GM12878 (cell line): ENCODE measurements at regions not wholly inside any gene's neighbourhood (a gene's known extent, or its start where the extent isn't known, plus 50 kb on each side); places are given as distances from the start of the nearest gene placed in this dataset.

Experiments
- ATAC-seq: fragments of 200-7000 bp; cut with Tn5 transposase; 3 replicates; pipeline ENCODE4 v1.9.1; 2020; ENCODE audit warnings: mild to moderate bottlenecking, moderate library complexity
- BruUV-seq: library from RNA; stranded (reverse); fragments of 400-500 nt; replicated peaks from 2 replicates; lab custom pipeline; 2021; lab: Mats Ljungman, UMichigan
- CTCF ChIA-PET: fragments of 300-600 bp; sonication (Branson Sonifier 250); formaldehyde crosslinking; extraction: SDS; loops from one replicate; lab custom pipeline; 2021; ENCODE audit warnings: inconsistent platforms; lab: Yijun Ruan, JAX
- POLR2A ChIA-PET: fragments of 350-600 bp; formaldehyde crosslinking; extraction: SDS; loops from one replicate; lab custom pipeline; 2021; ENCODE audit warnings: inconsistent platforms; lab: Charles Lee
- RAD21 ChIA-PET: fragments of 300-600 bp; sonication (Branson Sonifier 250); formaldehyde crosslinking; loops from one replicate; lab custom pipeline; 2023; ENCODE audit warnings: antibody characterized with exemption; ENCODE audit not compliant: unreplicated experiment; lab: Charles Lee
- SMC1A ChIA-PET: fragments of 300-600 bp; sonication (Branson Sonifier 250); formaldehyde crosslinking; loops from one replicate; lab custom pipeline; 2023; ENCODE audit not compliant: unreplicated experiment, uncharacterized antibody; lab: Charles Lee
- DNase-seq: peaks from one replicate; pipeline ENCODE4 v3.0.0-alpha.2; 2011; ENCODE audit warnings: low read depth, low spot score
- FAIRE-seq: peaks from 3 replicates; lab custom pipeline; 2011; peaks lifted over from hg19 to GRCh38; lab: Jason Lieb, UNC
- H2AFZ ChIP-seq: 2 replicates; pipeline ENCODE4 v1.6.0; 2011; ENCODE audit warnings: low read depth, low read length, control low read depth; ENCODE audit not compliant: control insufficient read depth
- H3K27ac ChIP-seq: 2 replicates; pipeline ENCODE4 v1.5.1; 2011; ENCODE audit warnings: control low read depth; ENCODE audit not compliant: control insufficient read depth, insufficient read depth
- H3K27me3 ChIP-seq, 2 experiments: replicated peaks in 1 of 2; 2 replicates each; pipeline versions ENCODE4 v1.6.0 to v1.6.1; 2011; ENCODE audit warnings: low read length in 1 of 2; ENCODE audit not compliant: control insufficient read depth in 2 of 2, insufficient read depth in 2 of 2
- H3K36me3 ChIP-seq, 2 experiments: 2 replicates each; pipeline ENCODE4 v1.5.1; 2011; ENCODE audit warnings: low read length in 1 of 2; ENCODE audit not compliant: control insufficient read depth in 2 of 2, insufficient read depth in 2 of 2
- H3K4me1 ChIP-seq: 2 replicates; pipeline ENCODE4 v1.6.1; 2011; ENCODE audit warnings: mild to moderate bottlenecking, low read length, moderate library complexity, mixed read lengths; ENCODE audit not compliant: control insufficient read depth, insufficient read depth
- H3K4me2 ChIP-seq: 2 replicates; pipeline ENCODE4 v1.6.0; 2011; ENCODE audit warnings: control low read depth; ENCODE audit not compliant: control insufficient read depth, insufficient read depth
- H3K4me3 ChIP-seq: fragments of 200-600 bp; sonication (generic); 2 replicates; pipeline ENCODE4 v1.5.1; 2016
- H3K79me2 ChIP-seq: 2 replicates; pipeline ENCODE4 v1.6.0; 2011; ENCODE audit warnings: low read length; ENCODE audit not compliant: control insufficient read depth, insufficient read depth
- H3K9ac ChIP-seq: 2 replicates; pipeline ENCODE4 v1.8.0; 2011; ENCODE audit warnings: low read length, control low read depth, mixed read lengths; ENCODE audit not compliant: control insufficient read depth, insufficient read depth
- H3K9me3 ChIP-seq: replicated peaks from 3 replicates; pipeline ENCODE4 v1.5.1; 2011; ENCODE audit warnings: mild to moderate bottlenecking, low read length; ENCODE audit not compliant: control insufficient read depth, insufficient read depth
- H4K20me1 ChIP-seq: 2 replicates; pipeline ENCODE4 v1.6.0; 2011; ENCODE audit not compliant: control insufficient read depth, insufficient read depth
- ATF3 ChIP-seq: IDR thresholded peaks from 2 replicates; pipeline ENCODE4 v1.6.1; 2011; ENCODE audit warnings: low read depth, mild to moderate bottlenecking, low read length, moderate library complexity, borderline replicate concordance; ENCODE audit errors: extremely low read depth
- BRCA1 ChIP-seq: IDR thresholded peaks from 2 replicates; pipeline ENCODE4 v1.6.1; 2011; ENCODE audit warnings: low read depth, low read length, improper control_type of control experiment
- EZH2 ChIP-seq: IDR thresholded peaks from 2 replicates; pipeline ENCODE4 v1.6.1; 2012; ENCODE audit warnings: low read depth, mild to moderate bottlenecking, control low read depth, inconsistent platforms, low read length, borderline replicate concordance; ENCODE audit not compliant: control insufficient read depth
- MAX ChIP-seq: IDR thresholded peaks from 2 replicates; pipeline ENCODE4 v1.6.1; 2012; ENCODE audit warnings: low read depth, low read length, improper control_type of control experiment
- NBN ChIP-seq: fragments of 450-650 bp; IDR thresholded peaks from 2 replicates; pipeline ENCODE4 v1.6.1; 2016
- NKRF ChIP-seq: fragments of 450-650 bp; conservative IDR thresholded peaks from 2 replicates; pipeline ENCODE4 v1.6.1; 2017; ENCODE audit warnings: mild to moderate bottlenecking, moderate library complexity
- SREBF2 ChIP-seq: IDR thresholded peaks from 2 replicates; pipeline ENCODE4 v1.6.1; 2012; ENCODE audit warnings: mild to moderate bottlenecking, low read length
- TARDBP ChIP-seq: IDR thresholded peaks from 2 replicates; pipeline ENCODE4 v1.6.1; 2016; ENCODE audit warnings: borderline replicate concordance
- TCF12 ChIP-seq: IDR thresholded peaks from 2 replicates; pipeline ENCODE4 v1.6.1; 2011; ENCODE audit warnings: low read depth, mild to moderate bottlenecking, low read length
- WGBS: methylation state at CpG from one replicate; pipeline ENCODE4 v1.1.6; 2016; ENCODE audit warnings: low lambda C conversion rate; ENCODE audit not compliant: insufficient replicate concordance, insufficient coverage; ENCODE audit errors: missing lambda C conversion rate; 5-methylcytosine and 5-hydroxymethylcytosine counted together
- in situ Hi-C: fragments of 300-500 bp; cut with MboI; formaldehyde crosslinking; loops from 9 replicates; pipeline ENCODE4 v1.14.3; 2018; ENCODE audit warnings: mixed read lengths
- intact Hi-C: fragments of 100-400 bp; cut with micrococcal nuclease; formaldehyde crosslinking; loops from one replicate; pipeline ENCODE4 v1.14.2; 2022; ENCODE audit not compliant: unreplicated experiment

DNA sequence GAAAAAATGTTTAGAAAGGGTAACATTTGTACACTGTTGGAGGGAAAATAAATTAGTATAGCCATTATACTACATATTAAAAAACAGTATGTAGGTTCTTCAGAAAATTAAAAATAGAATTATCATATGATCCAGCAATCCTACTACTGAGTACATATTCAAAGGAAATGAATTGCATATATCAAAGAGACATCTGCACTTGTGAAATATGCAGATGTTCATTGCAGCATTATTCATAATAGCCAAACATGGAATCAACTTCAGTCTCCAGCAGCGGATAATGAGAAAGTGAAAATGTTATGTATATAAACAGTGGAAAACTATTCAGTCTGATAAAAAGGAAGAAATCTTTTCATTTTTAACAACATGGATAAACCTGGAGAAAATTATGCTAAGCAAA is 695.5 kb downstream of the SLCO4C1 start:
- no peak overlapping the region for H3K9ac ChIP-seq
- no peak overlapping the region for H2AFZ ChIP-seq
- ATAC-seq (no peak), DNase-seq (no peak), FAIRE-seq (no peak)
- H3K4me2 ChIP-seq: no peak overlapping the region
- intact Hi-C loops: no loop called here
- no peaks in the 10 kb centered on the region for H3K79me2 ChIP-seq
- no peak overlapping the region for H3K27ac ChIP-seq
- ChIA-PET CTCF (no interaction called here), POLR2A (no interaction called here), RAD21 (no interaction called here), SMC1A (no interaction called here)
- no TSS peak for BruUV-seq
- no peaks in the 10 kb centered on the region for H3K9me3 ChIP-seq
- H4K20me1 ChIP-seq: no peaks in the 10 kb centered on the region
- no peak overlapping the region for H3K4me3 ChIP-seq
- TF ChIP-seq MAX: no peak
- no peak for TF ChIP-seq EZH2
- TF ChIP-seq TARDBP: no peak
- no peak for TF ChIP-seq SREBF2
- TF ChIP-seq BRCA1: no peak
- no peak for TF ChIP-seq ATF3
- TF ChIP-seq NBN: no peak
- no peak for TF ChIP-seq TCF12
- no peak for TF ChIP-seq NKRF
- WGBS: 85% methylated on average over 1 of the region's 1 CpG
- H3K4me1 ChIP-seq: no peaks in the 10 kb centered on the region
- no peaks in the 10 kb centered on the region for H3K27me3 ChIP-seq
- no peaks in the 10 kb centered on the region for H3K36me3 ChIP-seq
- in situ Hi-C loops: no loop called here
